SK-MEL-5 (cell line): ENCODE measurements at regions not wholly inside any gene's neighbourhood (a gene's known extent, or its start where the extent isn't known, plus 50 kb on each side); places are given as distances from the start of the nearest gene placed in this dataset.

Source experiments
- DNase-seq: peaks from one replicate; pipeline ENCODE4 v3.0.0-alpha.2; 2016; ENCODE audit warnings: low read depth, low spot score
- in situ Hi-C: cut with HindIII; loops from 2 replicates; pipeline ENCODE4 v1.10.0; 2016; ENCODE audit warnings: low sequenced_read_pairs, high pct_unique_total_duplicates, low pct_unique_long_range_greater_than_20kb

DNA sequence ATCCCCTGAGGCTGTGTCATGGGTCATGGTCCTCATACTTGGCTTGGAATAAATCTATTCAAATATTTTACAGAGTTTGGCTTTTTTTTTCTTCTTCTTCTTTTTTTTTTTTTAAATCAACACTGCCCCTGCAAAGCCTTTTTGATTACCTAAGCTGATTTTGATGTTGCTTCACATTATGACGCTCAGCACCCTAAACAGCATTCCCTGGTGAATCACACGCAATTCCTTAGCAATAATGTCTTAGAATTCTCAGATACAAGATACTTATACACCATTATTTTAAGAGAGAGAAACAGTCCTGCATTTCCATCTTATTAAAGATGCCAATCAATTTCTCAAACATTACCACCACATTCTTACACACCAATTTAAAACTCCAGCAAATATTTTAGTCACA lies 323.7 kb upstream of the IGFBP3 start:
- in situ Hi-C loops = no loop called here
- no peak for DNase-seq

DNA sequence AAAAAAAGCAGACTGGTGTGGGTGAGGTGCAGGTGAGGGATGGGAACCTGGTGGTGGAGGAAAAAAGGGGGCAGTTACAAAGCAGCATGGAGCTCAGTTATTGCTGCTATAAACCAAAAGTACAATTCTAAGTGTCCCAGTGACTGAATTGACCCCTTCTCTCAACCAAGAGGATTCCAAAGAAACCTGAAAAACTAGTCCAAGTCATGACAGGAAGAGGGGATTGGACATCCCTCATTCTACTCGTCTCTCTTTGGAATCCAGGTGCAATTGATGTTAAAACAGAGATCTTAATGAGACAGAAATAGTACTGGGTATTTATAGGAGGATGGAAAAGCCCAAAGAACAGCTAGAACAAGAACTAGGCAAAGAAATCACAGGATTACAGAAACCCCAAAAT lies 322.3 kb upstream of the IGFBP3 start:
- no peak for DNase-seq
- in situ Hi-C loops = no loop called here

DNA sequence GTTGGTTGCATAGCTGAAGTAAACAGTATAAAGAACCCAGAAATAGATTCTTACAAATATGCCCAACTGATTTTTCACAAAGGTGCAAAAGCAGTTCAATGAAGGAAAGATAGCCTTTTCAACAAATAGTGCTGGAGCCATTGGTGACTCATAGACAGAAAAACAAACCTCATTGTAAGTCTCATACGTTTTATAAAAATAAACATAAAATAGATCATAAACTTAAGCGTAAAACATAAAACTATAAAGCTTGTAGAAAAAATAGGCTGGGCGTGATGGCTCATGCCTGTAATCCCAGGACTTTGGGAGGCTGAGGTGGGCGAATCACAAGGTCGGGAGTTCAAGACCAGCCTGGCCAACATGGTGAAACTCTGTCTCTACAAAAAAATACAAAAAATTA lies 318.8 kb upstream of the IGFBP3 start:
- in situ Hi-C loops = no loop called here
- no peak for DNase-seq

DNA sequence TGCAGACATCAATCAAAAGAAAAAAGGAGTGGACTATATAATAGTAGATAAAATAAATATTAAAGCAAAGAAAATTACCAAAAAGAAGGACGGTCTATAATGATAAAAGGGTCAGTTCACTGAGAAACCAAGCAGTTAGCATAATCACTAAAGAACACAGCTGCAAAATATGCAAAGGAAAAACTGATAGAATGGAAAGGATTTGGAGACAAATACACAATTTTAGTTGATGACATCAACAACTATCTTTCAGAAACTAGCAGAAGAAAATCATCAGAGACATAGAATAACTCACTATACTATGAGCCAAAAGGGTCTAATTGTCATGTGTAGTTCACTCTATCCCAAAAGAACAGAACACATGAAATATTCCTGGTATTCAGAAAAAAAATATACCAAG lies 316.4 kb upstream of the IGFBP3 start:
- in situ Hi-C loops = no loop called here
- DNase-seq = no peak

DNA sequence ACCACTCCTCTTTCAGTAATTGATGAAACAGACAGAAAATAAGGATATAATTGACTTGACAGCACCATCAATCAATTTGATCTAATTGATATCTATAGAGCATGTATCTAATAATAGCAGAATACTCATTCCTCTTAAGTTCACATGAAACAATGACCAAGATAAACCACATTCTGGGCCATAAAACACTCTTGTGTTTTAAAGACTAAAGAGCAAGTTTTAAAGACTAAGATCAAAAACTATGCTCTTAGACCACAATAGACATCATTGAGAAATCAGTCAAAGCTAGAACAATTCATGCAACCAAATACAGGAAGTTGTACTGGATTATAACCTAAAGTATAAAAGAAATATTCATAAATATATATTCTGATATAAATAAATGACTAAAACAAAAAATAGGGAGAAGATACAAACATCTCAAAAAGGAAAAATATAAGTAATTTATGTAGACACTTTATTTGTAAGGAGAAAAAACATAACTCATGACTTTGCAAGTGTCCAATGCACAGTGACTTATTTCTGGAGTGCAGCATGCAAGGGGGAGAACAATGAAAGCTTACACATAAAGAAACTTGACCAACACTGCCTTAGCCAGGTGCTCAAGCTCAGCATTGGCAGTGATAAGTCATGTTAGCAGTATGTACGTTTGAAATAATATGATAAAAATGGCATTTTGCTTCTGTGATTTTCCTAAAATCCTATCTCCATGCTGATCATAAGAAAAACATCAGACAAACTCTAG lies 312.7 kb upstream of the IGFBP3 start:
- in situ Hi-C loops = no loop called here
- no peak for DNase-seq

DNA sequence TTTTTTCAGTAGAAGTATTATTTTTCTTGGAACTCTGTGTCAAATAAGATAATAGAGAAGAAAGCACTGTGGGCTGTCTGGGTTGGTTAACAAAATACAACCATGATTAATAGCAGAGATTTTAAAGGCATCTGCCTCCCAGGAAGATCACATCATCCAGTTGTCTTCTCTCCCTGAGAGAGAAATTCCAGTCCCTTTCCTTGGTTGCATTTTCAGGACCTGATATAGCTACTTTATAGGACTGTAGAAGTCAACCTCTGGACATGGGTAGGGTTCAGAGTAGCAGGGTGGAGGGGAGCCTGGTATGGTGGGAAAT lies 309.9 kb upstream of the IGFBP3 start:
- in situ Hi-C loops = no loop called here
- DNase-seq = no peak

DNA sequence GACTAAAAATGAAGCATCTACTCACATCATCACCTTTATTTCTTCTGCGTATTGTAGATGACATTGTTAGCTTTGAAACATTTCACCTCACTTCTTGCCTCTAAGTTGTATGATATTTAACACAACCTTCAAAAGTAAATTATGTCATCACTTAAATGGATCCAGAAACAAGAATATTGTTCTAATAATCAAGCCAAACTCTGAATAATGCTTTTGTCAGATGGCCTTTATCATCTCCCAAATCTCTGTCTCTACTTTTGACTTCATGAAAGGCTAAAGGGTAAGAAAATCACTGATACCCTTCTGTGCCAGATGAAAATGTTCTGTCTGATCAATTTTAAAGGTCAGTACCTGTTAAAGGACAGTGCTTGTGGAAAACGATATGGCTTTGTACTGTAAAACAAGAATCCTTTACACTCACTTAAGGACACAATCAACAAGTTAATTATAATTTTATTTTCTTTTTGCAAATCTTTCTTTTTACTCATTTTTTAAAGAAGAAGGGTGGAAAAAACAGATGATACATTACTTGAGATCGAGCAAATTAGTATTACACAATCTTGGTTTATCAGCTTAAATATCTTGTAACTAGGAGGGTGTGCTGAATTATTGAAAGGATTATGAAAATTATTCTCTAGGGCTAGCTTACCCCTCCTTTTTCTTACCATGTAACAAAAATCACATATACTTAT lies 309.4 kb upstream of the IGFBP3 start:
- no peak for DNase-seq
- in situ Hi-C loops = no loop called here

DNA sequence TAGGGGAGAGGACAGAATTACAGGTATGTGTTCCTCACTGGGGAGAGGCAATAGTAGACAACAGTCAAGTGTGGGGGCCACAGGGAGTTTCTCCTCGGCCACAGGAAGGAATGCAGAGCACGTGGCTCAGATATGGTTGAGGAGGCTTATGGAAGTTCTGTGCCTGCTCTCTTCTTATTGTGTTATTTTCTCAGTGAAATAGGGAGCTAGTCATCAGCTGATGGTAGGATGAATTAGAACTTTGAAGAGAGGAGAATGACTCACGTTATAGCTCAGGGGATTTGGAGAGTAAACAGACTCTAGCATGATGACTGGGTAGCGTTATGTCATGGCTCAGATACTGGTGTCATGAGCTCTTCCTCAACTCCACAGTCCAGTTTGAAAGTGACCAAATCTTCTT lies 308.3 kb upstream of the IGFBP3 start:
- in situ Hi-C loops = no loop called here

DNA sequence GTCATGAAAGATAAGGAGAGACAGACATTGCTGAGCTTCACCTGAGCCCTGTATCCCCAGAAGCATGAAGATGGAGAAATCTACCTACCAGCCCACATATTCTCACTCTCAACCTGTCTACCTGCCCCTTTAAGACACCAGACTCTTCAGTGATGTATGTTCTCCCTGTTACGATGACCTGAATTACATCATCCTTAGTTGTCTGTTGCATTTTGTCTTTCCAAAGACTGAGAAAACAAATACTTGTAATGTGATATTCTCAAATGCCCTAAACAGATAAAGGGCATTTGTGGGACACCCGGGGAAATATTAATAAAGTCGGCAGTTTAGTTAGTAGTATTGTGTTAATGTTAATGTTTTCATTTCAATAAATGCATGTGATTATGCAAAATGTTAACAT lies 305.8 kb upstream of the IGFBP3 start:
- in situ Hi-C loops = no loop called here
- no peak for DNase-seq

More for the DNA sequence above, 308.3 kb upstream of the IGFBP3 start:
- DNase-seq = peak; percentile 64

DNA sequence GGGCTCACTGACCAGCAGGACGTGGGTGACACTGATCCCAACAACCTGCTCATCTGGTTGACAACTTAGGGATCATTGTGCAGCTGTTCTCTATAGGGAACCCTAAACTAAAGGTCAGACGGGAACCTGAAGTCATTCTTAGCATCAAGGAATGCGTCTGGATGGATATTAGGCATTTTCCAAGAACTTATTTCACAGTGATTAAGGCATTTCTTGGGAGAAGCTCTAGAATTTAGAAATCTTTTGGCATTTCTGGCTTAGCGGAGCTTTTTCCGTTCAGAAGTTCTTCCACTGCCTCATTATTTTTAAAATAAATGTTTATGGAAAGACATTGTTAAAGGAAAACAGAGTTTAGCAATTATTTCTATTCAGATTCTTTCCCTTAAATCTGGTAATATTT lies 303.3 kb upstream of the IGFBP3 start:
- no peak for DNase-seq
- in situ Hi-C loops = no loop called here

DNA sequence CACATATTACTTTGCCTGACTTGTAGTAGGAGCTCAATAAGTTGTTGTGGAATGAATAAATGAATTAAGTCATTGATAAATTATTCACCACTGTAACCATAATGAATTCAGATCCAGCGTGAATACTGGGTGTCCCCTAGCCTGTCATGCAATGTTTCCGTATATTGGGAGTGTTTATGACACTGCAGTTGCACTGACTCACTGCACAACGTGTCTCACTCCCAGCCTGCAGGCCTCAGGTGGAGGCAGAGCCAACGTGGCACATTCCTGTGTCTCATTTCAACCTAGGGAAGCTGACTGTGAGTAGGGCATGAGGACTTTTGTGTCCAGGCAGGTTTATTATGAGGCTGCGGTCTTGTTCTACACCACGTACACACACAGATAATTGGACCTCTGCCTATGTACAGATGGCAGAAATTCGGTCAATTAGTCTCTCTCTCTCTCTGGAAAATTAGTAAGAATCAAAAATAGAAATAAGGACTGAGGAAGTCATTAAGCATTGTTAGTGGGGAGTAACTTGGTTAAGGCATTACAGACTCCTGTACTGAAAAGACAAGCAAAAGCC lies 299.1 kb upstream of the IGFBP3 start:
- in situ Hi-C loops = no loop called here

DNA sequence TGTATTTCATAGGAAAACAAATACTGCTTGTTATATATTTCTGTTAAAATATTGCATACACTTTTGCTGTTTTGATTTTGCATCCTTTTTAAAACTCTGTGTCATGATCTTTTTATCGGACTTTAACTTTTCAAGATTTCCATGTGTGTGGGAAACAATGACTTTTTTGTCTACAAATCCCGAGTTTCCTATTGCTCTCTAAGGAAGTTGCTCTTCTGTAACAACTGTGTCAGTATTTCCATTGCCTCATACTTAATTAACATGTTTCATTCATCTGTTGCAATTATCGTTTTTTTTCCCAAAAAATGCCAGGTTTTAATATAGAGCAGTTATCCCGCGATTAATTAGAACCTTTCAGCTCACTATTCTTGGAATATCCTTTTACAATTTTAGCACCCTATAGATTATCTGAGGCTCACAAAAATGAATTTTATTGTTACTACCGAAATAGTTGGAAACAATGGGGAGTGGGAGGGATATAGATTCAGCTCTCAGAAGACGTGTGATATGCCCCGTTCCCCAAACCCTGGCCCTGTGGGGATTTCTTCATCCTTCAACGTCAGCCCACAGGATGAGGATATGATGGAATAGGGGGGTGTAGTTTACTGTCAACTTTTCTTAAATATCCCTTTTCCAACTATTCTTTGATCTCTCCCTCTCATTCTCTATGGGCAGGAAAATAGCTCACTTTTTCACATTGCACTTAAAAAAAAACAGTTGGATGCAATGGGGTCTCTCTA lies 297.6 kb upstream of the IGFBP3 start:
- peak; percentile 31 for DNase-seq
- in situ Hi-C loops = no loop called here

More for the DNA sequence above, 299.1 kb upstream of the IGFBP3 start:
- no peak for DNase-seq

DNA sequence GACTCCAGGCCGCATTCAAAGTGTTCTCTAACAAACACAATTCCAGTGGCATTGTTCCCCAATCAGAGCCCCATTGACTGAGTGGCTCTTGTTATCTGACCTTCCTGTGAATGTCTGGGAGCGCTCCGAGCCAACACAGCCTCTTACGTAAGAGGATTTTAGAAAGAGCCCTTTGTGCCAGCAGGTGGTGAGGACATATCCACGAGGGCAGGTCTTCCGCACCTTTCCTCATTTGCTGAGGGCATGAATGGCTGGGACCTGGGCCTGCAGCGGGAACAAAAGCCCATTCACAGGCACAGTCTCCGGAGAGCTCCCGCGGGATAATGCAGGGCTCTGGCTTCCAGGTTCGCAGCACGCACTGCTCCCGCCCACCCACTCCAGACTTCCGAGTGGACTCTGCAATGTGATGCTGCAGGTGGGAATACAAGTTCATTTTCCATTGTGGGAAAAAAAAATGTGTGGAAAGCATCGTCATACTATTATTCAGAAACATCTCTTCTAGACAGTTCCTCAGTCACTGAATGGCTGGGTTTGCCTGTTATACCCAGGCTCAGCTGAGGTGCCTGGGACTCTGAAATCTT lies 295.0 kb upstream of the IGFBP3 start:
- in situ Hi-C loops = no loop called here
- DNase-seq = peak; percentile 98

DNA sequence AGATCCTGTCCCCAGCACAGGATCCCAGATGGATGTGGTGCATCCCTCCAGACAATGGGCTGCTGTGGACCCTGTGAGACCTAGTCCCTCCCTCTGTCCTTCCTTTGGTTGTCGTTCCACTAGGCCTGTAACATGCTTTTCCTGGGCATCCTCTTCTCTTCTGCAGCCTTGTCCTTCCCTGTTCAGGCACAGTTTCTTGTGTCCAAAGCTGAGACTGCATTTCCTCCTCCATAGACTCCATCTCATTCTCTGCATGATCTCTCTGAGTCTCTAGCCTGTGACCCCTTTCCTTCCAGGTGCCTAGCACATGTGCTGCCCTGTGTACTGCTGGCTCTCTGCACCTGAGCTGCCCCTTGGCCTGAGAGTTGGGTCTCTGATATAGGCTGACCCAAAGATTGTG lies 293.5 kb upstream of the IGFBP3 start:
- no peak for DNase-seq
- in situ Hi-C loops = no loop called here

DNA sequence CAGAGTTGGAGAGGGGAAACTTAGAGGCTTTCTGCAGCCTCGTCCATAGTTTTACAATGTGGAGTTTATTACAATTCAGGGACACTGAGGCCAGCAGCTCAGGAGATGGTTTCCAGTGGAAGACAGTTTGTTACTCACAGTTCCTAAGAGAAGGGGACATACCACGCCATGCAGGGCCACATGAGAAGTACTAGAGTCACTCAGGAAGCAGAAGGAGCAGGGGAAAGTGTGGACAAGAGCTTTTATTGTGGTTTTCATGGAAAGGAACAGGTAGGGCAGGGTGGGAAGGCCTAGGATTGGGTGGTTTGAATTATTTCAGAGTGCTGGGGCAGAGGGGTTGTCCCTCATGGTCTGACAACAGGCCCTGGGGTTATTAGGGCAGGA lies 292.1 kb upstream of the IGFBP3 start:
- in situ Hi-C loops = no loop called here
- DNase-seq = no peak

DNA sequence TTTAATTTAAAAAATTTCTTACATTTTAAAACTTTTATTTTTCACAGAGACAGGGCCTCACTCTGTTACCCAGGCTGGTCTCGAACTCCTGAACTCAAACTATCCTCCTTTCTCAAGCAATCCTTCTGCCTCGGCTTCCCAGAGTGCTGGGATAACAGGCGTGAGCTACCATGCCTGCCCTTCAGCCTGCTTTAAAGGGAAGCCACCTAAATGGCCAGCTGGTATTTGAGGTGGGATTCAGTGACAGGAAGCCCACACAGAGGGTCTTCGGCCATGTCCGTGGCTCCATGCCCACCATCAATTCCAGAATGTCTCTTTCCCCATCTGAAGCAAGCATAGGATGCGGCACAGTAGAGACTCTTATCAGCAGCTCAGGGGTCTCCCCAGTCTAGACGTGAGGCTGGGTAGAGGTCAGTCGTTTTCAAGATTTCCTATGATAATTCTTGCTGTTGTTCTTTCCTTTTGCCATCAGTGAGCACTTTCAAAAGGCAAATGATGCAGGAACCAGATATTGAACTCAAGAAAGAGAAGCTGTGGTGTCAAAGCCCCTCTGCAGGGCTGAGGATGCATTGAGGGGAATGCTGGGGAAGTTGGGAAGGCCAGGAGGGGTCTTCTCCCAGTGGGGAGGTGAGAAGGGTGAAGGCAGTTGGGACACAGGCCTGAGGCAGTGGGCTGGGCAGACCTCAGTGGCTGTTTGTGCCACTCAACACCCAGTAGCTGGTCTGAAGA lies 291.5 kb upstream of the IGFBP3 start:
- in situ Hi-C loops = no loop called here
- DNase-seq = no peak

DNA sequence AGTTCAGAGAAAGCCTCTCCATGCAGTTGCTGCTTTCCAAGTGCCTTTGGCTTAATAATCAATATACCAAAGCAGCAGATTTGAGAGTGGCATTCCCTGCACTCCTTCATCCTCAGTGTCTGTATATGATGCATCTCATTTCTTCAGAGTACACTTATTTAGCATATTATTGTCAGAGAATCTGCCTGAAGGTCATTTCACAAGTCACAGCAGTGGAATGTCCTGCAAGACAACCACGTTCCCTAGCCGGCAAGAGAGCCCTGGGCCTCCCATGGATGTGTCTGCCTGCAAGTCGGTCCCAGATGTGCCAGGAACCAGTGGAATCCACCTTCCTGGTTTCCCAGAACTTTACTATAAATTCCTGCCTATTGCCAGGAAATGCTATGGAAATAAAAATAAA lies 289.4 kb upstream of the IGFBP3 start:
- in situ Hi-C loops = no loop called here
- DNase-seq = no peak
